ENCODE measurements at regions not wholly inside any gene's neighbourhood (a gene's known extent, or its start where the extent isn't known, plus 50 kb on each side); places are given as distances from the start of the nearest gene placed in this dataset.

GRCh38 chr14:58865514-58866281 is 227.9 kb downstream of the DACT1 start:
- no peaks in the 10 kb centered on the region for H3K36me3 Mint-ChIP-seq (ENCODE audit: insufficient read depth in 1 of 3, low read depth in 3 of 3)
- H3T11ph ChIP-seq (ENCODE audit: low read length), result no peak overlapping the region
- no peaks in the 10 kb centered on the region for H3K79me1 ChIP-seq (ENCODE audit: insufficient read depth, low read depth, low read length, poor library complexity, severe bottlenecking)
- no peak overlapping the region for H3K9ac ChIP-seq (ENCODE audit: extremely low read depth, insufficient read length, low read length)
- no peak overlapping the region for H2BK20ac ChIP-seq (ENCODE audit: low read depth, low read length, poor library complexity, severe bottlenecking)
- no peaks in the 10 kb centered on the region for H3K23me2 ChIP-seq (ENCODE audit: insufficient read length, low read depth, low read length, poor library complexity, severe bottlenecking)
- H3K27me3 ChIP-seq (ENCODE audit: insufficient read depth, low read length), result no peaks in the 10 kb centered on the region
- no peak overlapping the region for H2BK15ac ChIP-seq (ENCODE audit: low read depth, low read length)
- H2AK5ac ChIP-seq (ENCODE audit: insufficient read length, low read length), result no peak overlapping the region
- peaks cover 0 to 3% of the 10 kb centered on the region in 2 experiments; a peak in 1 of 4 replicates for H3K4me1 Mint-ChIP-seq
- H3K4me2 ChIP-seq (ENCODE audit: insufficient read depth, insufficient read length, low read length), result no peak overlapping the region
- no peak overlapping the region for H4K8ac ChIP-seq (replicated peaks; ENCODE audit: insufficient read length, low read depth, low read length)
- H2BK5ac ChIP-seq (ENCODE audit: insufficient read length, low read length), result no peak overlapping the region
- no peaks in the 10 kb centered on the region for H3K79me2 ChIP-seq (ENCODE audit: insufficient read depth, low read length)
- no peak overlapping the region for H2AFZ ChIP-seq (ENCODE audit: low read length)
- no peak overlapping the region for H3K27ac ChIP-seq (ENCODE audit: insufficient read length, low read depth, low read length)
- H3K4me1 ChIP-seq (ENCODE audit: insufficient read depth, low read length), result no peaks in the 10 kb centered on the region
- no peak overlapping the region for H4K91ac ChIP-seq (ENCODE audit: insufficient read length, low read depth, low read length)
- no peaks in the 10 kb centered on the region for H4K20me1 ChIP-seq (ENCODE audit: control insufficient read depth, insufficient read depth, insufficient read length)
- no peak overlapping the region for H3K27ac Mint-ChIP-seq
- H3K27me3 Mint-ChIP-seq (ENCODE audit: low read depth), result no peaks in the 10 kb centered on the region
- no peak for DNase-seq
- H3K4ac ChIP-seq (ENCODE audit: low read depth, low read length), result no peak overlapping the region
- no peak overlapping the region for H2BK12ac ChIP-seq (ENCODE audit: insufficient read length, low read depth, low read length)
- no peak for TF ChIP-seq CTCF (conservative IDR thresholded peaks at IDR 0.05)
- H3K9me3 Mint-ChIP-seq, result no peaks in the 10 kb centered on the region
- no peak overlapping the region for H3K56ac ChIP-seq (ENCODE audit: insufficient read length, low read depth, low read length)
- H3K23ac ChIP-seq (ENCODE audit: insufficient read length, low read depth, low read length), result no peak overlapping the region
- H3K4me3 Mint-ChIP-seq, result no peak overlapping the region
- no peak overlapping the region for H3K14ac ChIP-seq (ENCODE audit: insufficient read depth, low read length)
- H4K5ac ChIP-seq (ENCODE audit: insufficient read length, low read depth, low read length), result no peak overlapping the region
- no peak overlapping the region for H2BK120ac ChIP-seq (ENCODE audit: low read depth, low read length, poor library complexity, severe bottlenecking)
- WGBS (ENCODE audit: extremely low coverage, insufficient read length, low lambda C conversion rate), result no CpG with 5 or more reads among the region's 6 CpGs
- no peaks in the 10 kb centered on the region for H3K9me3 ChIP-seq (ENCODE audit: control insufficient read depth, low read depth, low read length)
- no peak overlapping the region for H3K18ac ChIP-seq (ENCODE audit: insufficient read length, low read depth, low read length)
